HCT116 (cell line): ENCODE measurements at regions not wholly inside any gene's neighbourhood (a gene's known extent, or its start where the extent isn't known, plus 50 kb on each side); places are given as distances from the start of the nearest gene placed in this dataset.

Experiments used
- ATAC-seq: fragments of 200-7000 bp; cut with Tn5 transposase; 2 replicates; pipeline ENCODE4 v1.9.1; 2020; ENCODE audit warnings: mild to moderate bottlenecking, moderate library complexity
- BruUV-seq: library from RNA; stranded (reverse); fragments of 400-500 nt; replicated peaks from 2 replicates; lab custom pipeline; 2021; lab: Mats Ljungman, UMichigan
- CTCF ChIA-PET: fragments of 300-600 bp; sonication (Branson Sonifier 250); formaldehyde crosslinking; loops from one replicate; lab custom pipeline; 2021; ENCODE audit warnings: antibody characterized with exemption; lab: Charles Lee
- POLR2A ChIA-PET: fragments of 300-600, 350-600 bp; sonication (Branson Sonifier 250); formaldehyde crosslinking; loops from one replicate; lab custom pipeline; 2021; ENCODE audit warnings: antibody characterized with exemption; lab: Charles Lee
- RAD21 ChIA-PET, 2 experiments: fragments of 300-600 bp; sonication (Branson Sonifier 250); formaldehyde crosslinking; loops; one replicate each; lab custom pipeline; 2023; ENCODE audit warnings: low total read pairs in 2 of 2; ENCODE audit not compliant: uncharacterized antibody in 2 of 2, unreplicated experiment in 2 of 2, low non-redundant PET in 1 of 2; lab: Charles Lee
- DNase-seq: peaks from one replicate; pipeline ENCODE4 v3.0.0-alpha.2; 2010; ENCODE audit warnings: low read depth, low spot score
- H2AFZ ChIP-seq: fragments of 200-600 bp; shearing (Covaris generic), sonication (generic); 2 replicates; pipeline ENCODE4 v1.6.1; 2017; ENCODE audit warnings: low read depth, mixed run types, mixed read lengths, antibody characterized with exemption, low read length; ENCODE audit not compliant: poor library complexity, severe bottlenecking
- H3K27ac ChIP-seq: 2 replicates; pipeline ENCODE4 v1.5.1; 2012; ENCODE audit warnings: low read depth, low read length
- H3K27me3 ChIP-seq: fragments of 200-600 bp; sonication (generic); 2 replicates; pipeline ENCODE4 v1.6.1; 2016; ENCODE audit warnings: mixed run types, low read length, mixed read lengths; ENCODE audit not compliant: insufficient read depth
- H3K36me3 ChIP-seq, 2 experiments: fragments of 200-500 bp in 1 of 2; fragments of 200-600 bp in 1 of 2; sonication (Bioruptor generic) in 1 of 2; sonication (generic) in 1 of 2; 2 replicates each; pipeline versions ENCODE4 v1.5.1 to v1.6.1; 2014 to 2016; ENCODE audit warnings: low read length in 2 of 2, inconsistent platforms in 1 of 2, mixed read lengths in 1 of 2, mixed run types in 1 of 2; ENCODE audit not compliant: insufficient read depth in 2 of 2, control insufficient read depth in 1 of 2
- H3K4me1 ChIP-seq, 2 experiments: fragments of 200-600 bp in 1 of 2; sonication (generic) in 1 of 2; 2 replicates each; pipeline versions ENCODE4 v1.5.1 to v1.6.1; 2012 to 2017; ENCODE audit warnings: low read length in 2 of 2, inconsistent platforms in 1 of 2, mild to moderate bottlenecking in 1 of 2, mixed read lengths in 1 of 2, mixed run types in 1 of 2, moderate library complexity in 1 of 2; ENCODE audit not compliant: insufficient read depth in 2 of 2, control insufficient read depth in 1 of 2
- H3K4me2 ChIP-seq: fragments of 200-600 bp; sonication (generic); 2 replicates; pipeline ENCODE4 v1.6.1; 2017; ENCODE audit warnings: mixed run types, low read length, mixed read lengths
- H3K4me3 ChIP-seq, 2 experiments: fragments of 200-600 bp in 1 of 2; sonication (generic) in 1 of 2; replicated peaks in 1 of 2; 2 replicates each; pipeline ENCODE4 v1.5.1; 2011 to 2016; ENCODE audit warnings: low read length in 2 of 2, control low read depth in 1 of 2, low read depth in 1 of 2, mild to moderate bottlenecking in 1 of 2, mixed read lengths in 1 of 2, mixed run types in 1 of 2
- H3K79me2 ChIP-seq: fragments of 200-600 bp; sonication (generic); 2 replicates; pipeline ENCODE4 v1.6.1; 2017; ENCODE audit warnings: mild to moderate bottlenecking, mixed run types, low read length, moderate library complexity, mixed read lengths; ENCODE audit not compliant: insufficient read depth
- H3K9ac ChIP-seq: fragments of 200-600 bp; sonication (generic); 2 replicates; pipeline ENCODE4 v1.6.1; 2016; ENCODE audit warnings: low read length, mixed read lengths
- H3K9me2 ChIP-seq: fragments of 200-600 bp; sonication (generic), shearing (Covaris generic); 2 replicates; pipeline ENCODE4 v1.6.1; 2017; ENCODE audit warnings: mixed run types, mild to moderate bottlenecking, moderate library complexity; ENCODE audit not compliant: insufficient read depth
- H3K9me3 ChIP-seq, 2 experiments: fragments of 200-500 bp in 1 of 2; fragments of 200-600 bp in 1 of 2; sonication (Bioruptor generic) in 1 of 2; sonication (generic) in 1 of 2; 2 replicates each; pipeline ENCODE4 v1.6.1; 2014 to 2017; ENCODE audit warnings: low read length in 2 of 2, mixed read lengths in 2 of 2, inconsistent platforms in 1 of 2, low read depth in 1 of 2, mild to moderate bottlenecking in 1 of 2, mixed run types in 1 of 2, moderate library complexity in 1 of 2; ENCODE audit not compliant: control insufficient read depth in 1 of 2, insufficient read depth in 1 of 2
- H4K20me1 ChIP-seq: fragments of 200-600 bp; sonication (generic), shearing (Covaris generic); 2 replicates; pipeline ENCODE4 v1.6.1; 2017; ENCODE audit warnings: mixed run types, mild to moderate bottlenecking, moderate library complexity; ENCODE audit not compliant: insufficient read depth
- CEBPB ChIP-seq: IDR thresholded peaks from 2 replicates; pipeline ENCODE4 v1.6.1; 2012; ENCODE audit warnings: low read depth
- EGR1 ChIP-seq: IDR thresholded peaks from 2 replicates; pipeline ENCODE4 v1.6.1; 2012; ENCODE audit warnings: low read depth
- ELF1 ChIP-seq: IDR thresholded peaks from 2 replicates; pipeline ENCODE4 v1.6.1; 2012; ENCODE audit warnings: low read depth, borderline replicate concordance
- EZH2phosphoT487 ChIP-seq: fragments of 200-600 bp; IDR thresholded peaks from 2 replicates; pipeline ENCODE4 v1.6.1; 2018; ENCODE audit warnings: antibody characterized with exemption, borderline replicate concordance
- FOSL1 ChIP-seq: IDR thresholded peaks from 2 replicates; pipeline ENCODE4 v1.6.1; 2012; ENCODE audit warnings: low read depth
- POLR2AphosphoS5 ChIP-seq: IDR thresholded peaks from 2 replicates; pipeline ENCODE4 v1.6.1; 2011; ENCODE audit warnings: mild to moderate bottlenecking, low read depth, low read length, moderate library complexity
- SIN3A ChIP-seq: IDR thresholded peaks from 2 replicates; pipeline ENCODE4 v1.6.1; 2012; ENCODE audit warnings: low read depth
- SP1 ChIP-seq: IDR thresholded peaks from 2 replicates; pipeline ENCODE4 v1.6.1; 2012; ENCODE audit warnings: low read depth
- TCF7L2 ChIP-seq: IDR thresholded peaks from 2 replicates; pipeline ENCODE4 v1.7.0; 2011; ENCODE audit warnings: borderline replicate concordance, inconsistent platforms; ENCODE audit not compliant: insufficient read depth, insufficient read length; ENCODE audit errors: extremely low read depth
- YY1 ChIP-seq: IDR thresholded peaks from 2 replicates; pipeline ENCODE4 v1.6.1; 2011; ENCODE audit warnings: low read length, low read depth, moderate library complexity, mild to moderate bottlenecking; ENCODE audit not compliant: insufficient replicate concordance; ENCODE audit errors: extremely low read depth
- ZNF274 ChIP-seq: fragments of 200-500 bp; sonication (Bioruptor generic); IDR thresholded peaks from 2 replicates; pipeline ENCODE4 v1.6.1; 2014; ENCODE audit warnings: mild to moderate bottlenecking, low read depth, low read length, inconsistent platforms
- intact Hi-C: fragments of 100-400 bp; cut with micrococcal nuclease; formaldehyde crosslinking; loops from 2 replicates; pipeline ENCODE4 v1.10.0; 2022

DNA sequence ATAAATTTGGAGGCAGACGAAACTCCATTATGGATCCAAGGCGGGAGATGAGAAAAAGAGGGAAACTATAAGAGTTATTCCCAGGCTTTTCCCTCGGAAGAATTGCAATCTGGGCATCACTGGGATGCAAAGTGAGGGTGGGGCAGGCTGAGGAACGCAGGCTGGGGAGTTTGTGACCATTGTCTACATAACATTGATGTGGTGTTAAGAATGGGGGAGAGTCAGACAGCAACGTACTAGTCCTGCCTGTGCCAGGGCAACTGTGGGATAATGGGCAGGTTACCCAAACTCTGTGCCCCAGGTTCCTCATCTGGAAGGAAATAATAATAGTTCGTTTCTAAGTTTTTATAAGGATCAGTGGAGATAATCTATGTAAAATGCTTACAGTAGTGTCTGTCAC is 84.4 kb upstream of the SIX2 start:
- Histone ChIP-seq H4K20me1 (no peaks in the 10 kb centered on the region), H3K9me3 (no peaks in the 10 kb centered on the region), H3K27me3 (peaks cover 21% of the 10 kb centered on the region; the same call in 1 of the 2 replicates), H3K4me3 (no peak overlapping the region), H3K79me2 (no peaks in the 10 kb centered on the region), H3K9me2 (no peaks in the 10 kb centered on the region), H3K4me1 (no peaks in the 10 kb centered on the region), H3K4me2 (no peak overlapping the region), H2AFZ (no peak overlapping the region), H3K27ac (no peak overlapping the region), H3K36me3 (no peaks in the 10 kb centered on the region), H3K9ac (no peak overlapping the region)
- POLR2A ChIA-PET = no interaction called here
- ATAC-seq (no peak), DNase-seq (no peak)
- RAD21 ChIA-PET = no interaction called here
- BruUV-seq = no TSS peak
- no peak for TF ChIP-seq EGR1
- no peak for TF ChIP-seq ZNF274
- no peak for TF ChIP-seq ELF1
- no peak for TF ChIP-seq CEBPB
- CTCF ChIA-PET = no interaction called here
- intact Hi-C loops = no loop called here

DNA sequence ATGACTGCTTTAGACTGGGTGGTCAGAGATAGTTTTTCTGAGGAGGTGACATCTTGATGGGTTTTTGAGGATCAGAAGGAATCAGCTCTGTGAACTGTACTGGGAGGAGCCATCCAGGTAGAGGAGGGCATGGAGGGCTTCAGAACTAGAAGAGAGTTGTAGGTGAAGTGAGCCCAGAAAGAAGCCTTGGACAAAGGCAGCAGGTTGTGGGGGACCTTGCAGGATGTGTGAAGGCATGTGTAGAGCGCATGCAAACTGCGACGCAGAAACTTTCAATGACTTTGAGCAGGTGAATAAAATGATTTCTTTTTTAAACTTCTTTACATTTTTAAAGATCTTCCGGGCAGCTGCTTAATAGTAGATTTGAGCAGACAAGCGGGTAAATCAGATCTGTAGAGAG is 83.9 kb upstream of the SIX2 start:
- no TSS peak for BruUV-seq
- TF ChIP-seq YY1 (no peak), SIN3A (no peak), POLR2AphosphoS5 (no peak), FOSL1 (no peak), EZH2phosphoT487 (no peak), EGR1 (no peak), SP1 (no peak), CEBPB (no peak), TCF7L2 (no peak)
- Histone ChIP-seq H3K36me3 (no peaks in the 10 kb centered on the region), H3K27ac (no peak overlapping the region), H3K79me2 (no peaks in the 10 kb centered on the region), H3K9ac (no peak overlapping the region), H3K4me3 (no peak overlapping the region), H2AFZ (no peak overlapping the region), H3K4me2 (no peak overlapping the region), H3K27me3 (peaks cover 21% of the 10 kb centered on the region; the same call in 1 of the 2 replicates), H3K9me3 (no peaks in the 10 kb centered on the region), H3K4me1 (no peaks in the 10 kb centered on the region), H4K20me1 (no peaks in the 10 kb centered on the region), H3K9me2 (no peaks in the 10 kb centered on the region)
- RAD21 ChIA-PET = no interaction called here
- ATAC-seq = no peak
- POLR2A ChIA-PET = no interaction called here
- CTCF ChIA-PET = no interaction called here
- intact Hi-C loops = no loop called here
- DNase-seq = no peak
